ENCODE measurements at regions not wholly inside any gene's neighbourhood (a gene's known extent, or its start where the extent isn't known, plus 50 kb on each side); places are given as distances from the start of the nearest gene placed in this dataset.

GRCh38 chr1:96416111-96416595 lies 305.4 kb upstream of the PTBP2 start:
- Histone ChIP-seq H2AFZ (ENCODE audit: control insufficient read depth, low read length) (no peak overlapping the region), H3K27ac (ENCODE audit: control insufficient read depth, insufficient read depth, low read length) (peak overlapping the region; percentile 76), H3K79me2 (ENCODE audit: control insufficient read depth, insufficient read depth, low read length) (no peaks in the 10 kb centered on the region), H3K4me3 (ENCODE audit: control insufficient read depth in 2 of 3, extremely low read depth in 1 of 3, insufficient read depth in 2 of 3, low read depth in 1 of 3, low read length in 3 of 3) (peak overlapping the region in 2 of 3 experiments; percentile 5 to 28), H3K4me2 (ENCODE audit: control insufficient read depth, extremely low read depth, insufficient read depth, low read depth, low read length) (peak overlapping the region; percentile 79), H3K27me3 (ENCODE audit: control insufficient read depth, extremely low read depth, insufficient read depth, low read length) (no peaks in the 10 kb centered on the region), H4K20me1 (ENCODE audit: control insufficient read depth, extremely low read depth, insufficient read depth, low read length) (no peaks in the 10 kb centered on the region), H3K4me1 (ENCODE audit: control insufficient read depth, extremely low read depth, insufficient read depth, low read length) (peaks cover 20% of the 10 kb centered on the region), H3K9me1 (ENCODE audit: control insufficient read depth, extremely low read depth, insufficient read depth, low read length) (no peaks in the 10 kb centered on the region), H3K36me3 (ENCODE audit: control insufficient read depth in 2 of 2, extremely low read depth in 1 of 2, insufficient read depth in 2 of 2, low read length in 2 of 2) (no peaks in the 10 kb centered on the region), H3K9me3 (ENCODE audit: control insufficient read depth, low read depth, low read length) (no peaks in the 10 kb centered on the region), H3K9ac (ENCODE audit: control insufficient read depth, extremely low read depth, insufficient read depth, low read length) (peak overlapping the region; percentile 48)
- TF ChIP-seq EZH2 (IDR thresholded peaks at IDR 0.05; ENCODE audit: low read length) (no peak), CTCF (optimal IDR thresholded peaks at IDR 0.05 in 1 of 3, IDR thresholded peaks at IDR 0.05 in 1 of 3, conservative IDR thresholded peaks at IDR 0.05 in 1 of 3; ENCODE audit: extremely low read depth in 1 of 3, insufficient read depth in 2 of 3, low read length in 3 of 3) (no peak)
- FAIRE-seq (peak; percentile 99), DNase-seq (ENCODE audit: low read depth, low spot score) (peak; percentile 79)
- dilution Hi-C loops (cut with MboI; ENCODE audit: extremely low pct_ligation_motif_present, low sequenced_read_pairs) = no loop called here

- no peaks in the 10 kb centered on the region for H4K20me1 ChIP-seq (ENCODE audit: control insufficient read depth, extremely low read depth, insufficient read depth, low read length)
- peak overlapping the region in 2 of 3 experiments; percentile 5 to 28 for H3K4me3 ChIP-seq (ENCODE audit: control insufficient read depth in 2 of 3, extremely low read depth in 1 of 3, insufficient read depth in 2 of 3, low read depth in 1 of 3, low read length in 3 of 3)
- H3K27ac ChIP-seq (ENCODE audit: control insufficient read depth, insufficient read depth, low read length) = peak overlapping the region; percentile 76
- H3K9me3 ChIP-seq (ENCODE audit: control insufficient read depth, low read depth, low read length) = no peaks in the 10 kb centered on the region
- H3K79me2 ChIP-seq (ENCODE audit: control insufficient read depth, insufficient read depth, low read length) = no peaks in the 10 kb centered on the region
- H3K4me2 ChIP-seq (ENCODE audit: control insufficient read depth, extremely low read depth, insufficient read depth, low read depth, low read length) = peak overlapping the region; percentile 79
- no peaks in the 10 kb centered on the region for H3K9me1 ChIP-seq (ENCODE audit: control insufficient read depth, extremely low read depth, insufficient read depth, low read length)
- FAIRE-seq = peak; percentile 58
- no peak for DNase-seq (ENCODE audit: low read depth, low spot score)
- H2AFZ ChIP-seq (ENCODE audit: control insufficient read depth, low read length) = peak overlapping the region; percentile 53
- H3K9ac ChIP-seq (ENCODE audit: control insufficient read depth, extremely low read depth, insufficient read depth, low read length) = peak overlapping the region; percentile 48
- dilution Hi-C loops (cut with MboI; ENCODE audit: extremely low pct_ligation_motif_present, low sequenced_read_pairs) = no loop called here
- TF ChIP-seq CTCF (optimal IDR thresholded peaks at IDR 0.05 in 1 of 3, IDR thresholded peaks at IDR 0.05 in 1 of 3, conservative IDR thresholded peaks at IDR 0.05 in 1 of 3; ENCODE audit: extremely low read depth in 1 of 3, insufficient read depth in 2 of 3, low read length in 3 of 3) (no peak), EZH2 (IDR thresholded peaks at IDR 0.05; ENCODE audit: low read length) (no peak)
- H3K36me3 ChIP-seq (ENCODE audit: control insufficient read depth in 2 of 2, extremely low read depth in 1 of 2, insufficient read depth in 2 of 2, low read length in 2 of 2) = no peaks in the 10 kb centered on the region
- peaks cover 20% of the 10 kb centered on the region for H3K4me1 ChIP-seq (ENCODE audit: control insufficient read depth, extremely low read depth, insufficient read depth, low read length)
- no peaks in the 10 kb centered on the region for H3K27me3 ChIP-seq (ENCODE audit: control insufficient read depth, extremely low read depth, insufficient read depth, low read length)
Observed at GRCh38 chr1:96416701-96417444, 304.7 kb upstream of the PTBP2 start.

All from keratinocyte (primary cell).